NCI-H2227 treated with DMSO at 0.1 percent for 48 hours (cell line): ENCODE measurements at regions not wholly inside any gene's neighbourhood (a gene's known extent, or its start where the extent isn't known, plus 50 kb on each side); places are given as distances from the start of the nearest gene placed in this dataset.
"Not testable (repeated sequence)": the region's sequence is repeated elsewhere in the genome, so short reads cannot be mapped to it uniquely, and the experiment has no call there.

Experiments used
- DNase-seq: peaks from one replicate; lab custom pipeline; 2025; lab: John Stamatoyannopoulos, UW

DNA sequence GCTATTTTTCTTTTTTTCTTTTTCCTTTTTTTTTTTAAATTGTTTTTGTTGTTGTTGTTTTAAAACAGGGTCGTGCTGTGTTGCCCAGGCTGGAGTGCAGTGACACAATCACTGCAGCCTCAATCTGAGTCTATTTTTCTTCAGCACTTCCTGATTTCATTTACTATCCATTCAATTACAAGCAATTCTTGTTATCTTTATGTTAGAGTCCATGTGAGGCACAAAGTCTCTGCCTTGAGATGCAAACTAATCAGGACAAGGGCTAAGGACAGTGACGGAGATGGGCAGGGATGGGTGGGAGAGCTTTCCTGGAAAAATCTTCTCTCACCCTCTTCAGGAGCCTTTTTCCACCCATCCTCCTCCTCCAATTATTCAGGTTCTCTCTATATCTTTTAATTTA, 157.3 kb upstream of the AUTS2 start:
- no peak for DNase-seq

- DNase-seq = no peak
Observed at GRCh38 chr7:69443136-69443535, 155.1 kb upstream of the AUTS2 start.

- DNase-seq = no peak
Observed at GRCh38 chr7:69445541-69445940, 152.7 kb upstream of the AUTS2 start.

DNA sequence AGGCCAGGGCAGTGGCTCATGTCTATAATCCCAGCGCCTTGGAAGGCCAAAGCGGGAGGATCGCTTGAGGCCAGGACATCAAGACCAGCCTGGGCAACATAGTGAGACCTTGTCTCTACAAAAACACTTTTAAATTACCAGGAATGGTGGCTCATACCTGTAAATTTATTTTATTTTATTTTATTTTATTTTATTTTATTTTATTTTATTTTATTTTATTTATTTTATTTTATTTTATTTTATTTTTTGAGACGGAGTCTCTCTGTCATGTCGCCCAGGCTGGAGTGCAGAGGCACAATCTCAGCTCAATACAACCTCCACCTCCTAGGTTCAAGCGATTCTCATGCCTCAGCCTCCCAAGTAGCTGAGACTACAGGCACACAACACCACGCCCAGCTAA, 152.1 kb upstream of the AUTS2 start:
- DNase-seq = not testable (repeated sequence)

- no peak for DNase-seq
Observed at GRCh38 chr7:69448071-69448470, 150.2 kb upstream of the AUTS2 start.

- DNase-seq = no peak
Observed at GRCh38 chr7:69450456-69450855, 147.8 kb upstream of the AUTS2 start.

GRCh38 chr7:69451715-69452114, 146.6 kb upstream of the AUTS2 start:
- DNase-seq = no peak

- DNase-seq = no peak
Observed at GRCh38 chr7:69452797-69453196, 145.5 kb upstream of the AUTS2 start.

- DNase-seq = peak; percentile 73
Observed at GRCh38 chr7:69457595-69458504, 140.4 kb upstream of the AUTS2 start.

GRCh38 chr7:69464035-69464434, 134.2 kb upstream of the AUTS2 start:
- DNase-seq = no peak

DNA sequence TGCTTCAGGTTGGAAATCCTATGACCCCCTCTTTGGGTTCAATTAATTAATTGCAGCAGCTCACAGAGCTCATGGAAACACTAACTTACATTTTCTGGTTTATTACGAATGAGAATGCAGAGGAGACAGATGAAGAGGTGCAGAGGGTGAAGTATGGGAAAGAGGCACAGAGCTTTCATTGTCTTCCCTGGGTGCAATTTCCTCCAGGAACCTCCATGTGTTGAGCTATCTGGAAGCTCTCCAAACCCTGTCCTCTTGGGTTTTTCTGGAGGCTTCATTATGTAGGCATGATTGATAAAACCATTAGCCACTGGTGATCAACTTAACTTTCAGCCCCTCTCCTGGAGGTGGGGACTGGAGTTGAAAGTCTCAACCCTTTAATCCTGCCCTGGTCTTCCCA, 133.0 kb upstream of the AUTS2 start:
- no peak for DNase-seq

GRCh38 chr7:69467826-69468225, 130.4 kb upstream of the AUTS2 start:
- DNase-seq = no peak

GRCh38 chr7:69476416-69476815, 121.9 kb upstream of the AUTS2 start:
- DNase-seq = no peak

GRCh38 chr7:69482676-69483075, 115.6 kb upstream of the AUTS2 start:
- no peak for DNase-seq

GRCh38 chr7:69489533-69489932, 108.7 kb upstream of the AUTS2 start:
- DNase-seq = no peak

DNA sequence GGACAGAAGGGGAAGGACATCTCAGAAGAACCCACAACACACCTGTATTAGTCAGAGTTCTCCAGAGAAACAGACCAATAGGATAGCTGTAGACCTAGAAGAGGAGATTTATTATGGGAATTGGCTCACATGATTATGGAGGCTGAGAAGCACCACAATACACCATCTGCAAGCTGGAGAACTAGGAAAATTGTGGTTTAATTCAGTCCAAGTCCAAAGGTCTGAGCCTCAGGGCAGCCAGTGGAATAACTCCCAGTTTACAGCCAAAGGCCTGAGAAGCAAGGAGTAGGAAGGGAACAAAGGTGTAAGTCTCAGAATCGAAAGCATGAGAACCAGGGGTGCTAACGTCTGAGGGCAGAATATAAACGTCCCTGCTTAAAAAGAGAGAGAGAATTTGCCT, 99.6 kb upstream of the AUTS2 start:
- no peak for DNase-seq

- no peak for DNase-seq
Observed at GRCh38 chr7:69502358-69502757, 95.9 kb upstream of the AUTS2 start.

- DNase-seq = no peak
Observed at GRCh38 chr7:69504733-69505420, 93.4 kb upstream of the AUTS2 start.

- no peak for DNase-seq
Observed at GRCh38 chr7:69508736-69509135, 89.5 kb upstream of the AUTS2 start.

DNA sequence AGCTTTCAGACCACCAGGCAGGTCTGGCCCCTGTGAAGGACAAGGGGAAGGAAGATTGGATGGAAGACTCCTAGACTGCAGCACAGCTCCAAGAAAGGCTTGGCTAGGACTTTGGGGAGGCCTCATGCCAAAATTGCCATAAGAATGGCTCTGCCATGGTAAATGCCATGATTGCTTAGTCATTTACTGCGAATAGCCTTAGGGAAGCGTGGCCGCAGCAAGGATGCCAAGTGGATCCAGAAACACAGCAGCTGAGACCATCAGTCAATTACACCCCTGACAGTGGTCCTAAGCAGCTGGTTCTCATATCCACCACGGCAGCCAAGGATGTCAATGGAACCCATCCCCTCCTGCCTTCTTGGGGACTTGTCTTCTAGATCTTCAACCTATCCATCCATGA, 88.2 kb upstream of the AUTS2 start:
- DNase-seq = no peak

DNA sequence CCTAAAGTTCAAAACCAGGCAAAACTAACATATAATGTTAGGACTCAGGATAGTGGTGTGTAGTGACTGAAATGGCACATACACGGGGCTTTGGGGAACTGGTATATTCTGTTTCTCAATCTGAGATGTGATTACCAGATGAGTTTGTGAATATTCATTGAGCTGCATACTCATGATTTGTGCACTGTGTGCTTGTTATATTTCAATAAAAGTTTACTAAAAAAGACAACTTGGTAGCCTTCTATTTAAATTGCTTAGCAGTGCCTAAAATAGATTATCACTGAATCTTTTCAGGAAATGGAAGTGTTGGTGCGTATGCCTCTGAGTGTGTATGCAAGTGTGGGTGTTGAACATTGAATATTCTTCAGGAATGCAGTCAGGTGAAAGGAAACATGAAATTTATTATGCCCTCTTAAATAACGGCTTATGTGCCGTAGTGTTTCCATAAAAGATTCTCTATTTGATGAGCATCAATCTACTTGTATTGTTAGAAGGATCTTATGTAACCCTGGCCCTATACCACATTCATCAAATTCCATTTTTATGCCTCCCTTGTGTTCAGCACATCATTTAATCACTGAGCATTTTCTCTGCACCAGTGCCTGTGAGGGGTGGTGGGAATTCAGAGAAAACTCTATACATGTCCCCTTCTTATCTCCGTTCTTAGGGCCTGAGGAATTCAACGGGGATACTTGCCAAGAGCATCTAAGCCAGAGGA, 82.6 kb upstream of the AUTS2 start:
- no peak for DNase-seq

DNA sequence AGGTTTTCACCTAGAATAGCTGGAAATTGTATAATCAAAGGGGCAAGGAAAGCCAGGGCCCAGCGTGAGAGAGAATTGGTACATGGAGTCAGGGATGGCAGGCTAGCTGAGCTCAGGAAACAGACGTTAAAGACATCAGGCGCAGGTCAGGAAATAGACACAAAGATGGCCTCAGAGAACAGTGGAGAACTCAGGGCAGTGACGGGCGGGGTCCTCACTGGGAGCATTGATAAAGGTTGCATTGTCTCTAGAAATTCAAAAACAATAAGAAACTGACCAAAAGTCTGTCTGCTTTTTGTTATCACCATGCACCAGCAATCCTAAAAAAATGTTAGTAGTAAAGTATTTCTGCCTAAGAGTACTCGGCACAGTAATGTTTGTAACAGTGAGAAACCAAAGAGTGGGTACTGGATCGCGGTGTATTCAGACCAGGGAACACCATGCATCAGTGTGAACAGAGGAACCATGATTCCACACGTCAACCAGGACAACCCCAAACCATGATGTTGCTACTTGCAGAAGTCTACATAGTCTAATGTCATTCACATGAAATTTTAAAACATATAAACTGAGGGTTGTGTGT, 81.9 kb upstream of the AUTS2 start:
- DNase-seq = no peak
